Coronary artery (tissue), 2 donors: ENCODE measurements at regions not wholly inside any gene's neighbourhood (a gene's known extent, or its start where the extent isn't known, plus 50 kb on each side); places are given as distances from the start of the nearest gene placed in this dataset.

ENCODE experiments used
- DNase-seq: peaks from one replicate; pipeline ENCODE4 v3.0.0-alpha.2; 2017; ENCODE audit warnings: low spot score
- H3K27ac ChIP-seq, 2 donors: fragments of 200-600 bp; sonication (generic); one replicate each; pipeline ENCODE4 v1.5.1; 2016 to 2019
- H3K4me3 ChIP-seq: fragments of 200-600 bp; sonication (generic); 2 replicates; pipeline ENCODE4 v1.5.1; 2016; ENCODE audit warnings: mild to moderate bottlenecking, moderate library complexity
- TF ChIP-seq, protein P1 (sequence below): fragments of 200-600 bp; sonication (generic); IDR thresholded peaks from one replicate; pipeline ENCODE4 v1.5.1; 2019; ENCODE audit warnings: antibody characterized with exemption

DNA sequence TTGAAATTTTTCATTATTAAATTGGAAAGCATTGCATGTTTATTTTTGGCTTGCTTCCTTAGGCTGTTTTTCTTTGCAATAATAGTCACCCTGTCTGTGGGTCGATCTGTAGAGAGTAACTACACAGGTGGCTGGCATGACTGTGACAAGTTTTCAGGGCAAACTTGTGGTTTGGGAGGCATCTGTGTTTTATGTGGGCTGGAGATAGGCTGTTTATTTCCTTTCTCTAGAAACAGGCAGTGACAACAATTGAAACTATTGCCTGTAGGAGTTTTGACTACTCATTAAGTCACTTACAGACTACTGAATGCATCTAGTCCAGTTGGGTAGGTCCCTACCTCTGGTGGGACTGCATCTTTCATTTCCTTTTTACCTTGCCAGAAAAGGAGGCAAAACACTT is 155.6 kb downstream of the DYRK2 start:
- no peak for DNase-seq
- Histone ChIP-seq H3K27ac (no peak overlapping the region), H3K4me3 (no peak overlapping the region)
- TF ChIP-seq, protein P1, sequence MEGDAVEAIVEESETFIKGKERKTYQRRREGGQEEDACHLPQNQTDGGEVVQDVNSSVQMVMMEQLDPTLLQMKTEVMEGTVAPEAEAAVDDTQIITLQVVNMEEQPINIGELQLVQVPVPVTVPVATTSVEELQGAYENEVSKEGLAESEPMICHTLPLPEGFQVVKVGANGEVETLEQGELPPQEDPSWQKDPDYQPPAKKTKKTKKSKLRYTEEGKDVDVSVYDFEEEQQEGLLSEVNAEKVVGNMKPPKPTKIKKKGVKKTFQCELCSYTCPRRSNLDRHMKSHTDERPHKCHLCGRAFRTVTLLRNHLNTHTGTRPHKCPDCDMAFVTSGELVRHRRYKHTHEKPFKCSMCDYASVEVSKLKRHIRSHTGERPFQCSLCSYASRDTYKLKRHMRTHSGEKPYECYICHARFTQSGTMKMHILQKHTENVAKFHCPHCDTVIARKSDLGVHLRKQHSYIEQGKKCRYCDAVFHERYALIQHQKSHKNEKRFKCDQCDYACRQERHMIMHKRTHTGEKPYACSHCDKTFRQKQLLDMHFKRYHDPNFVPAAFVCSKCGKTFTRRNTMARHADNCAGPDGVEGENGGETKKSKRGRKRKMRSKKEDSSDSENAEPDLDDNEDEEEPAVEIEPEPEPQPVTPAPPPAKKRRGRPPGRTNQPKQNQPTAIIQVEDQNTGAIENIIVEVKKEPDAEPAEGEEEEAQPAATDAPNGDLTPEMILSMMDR = no peak

GRCh38 chr12:67807814-67808213 is 159.3 kb downstream of the DYRK2 start:
- H3K4me3 ChIP-seq = peak overlapping the region; percentile 26
- peak overlapping the region; percentile 23 to 54 for H3K27ac ChIP-seq
- TF ChIP-seq, protein P1 = no peak
- no peak for DNase-seq

- TF ChIP-seq, protein P1 = no peak
- Histone ChIP-seq H3K4me3 (no peak overlapping the region), H3K27ac (no peak overlapping the region)
- DNase-seq = no peak
These were observed 161.6 kb downstream of the DYRK2 start for GRCh38 chr12:67810166-67810565.

- DNase-seq = no peak
- TF ChIP-seq, protein P1 = no peak
- H3K27ac ChIP-seq = no peak overlapping the region
- no peak overlapping the region for H3K4me3 ChIP-seq
These were observed 163.2 kb downstream of the DYRK2 start for GRCh38 chr12:67811437-67812361.

GRCh38 chr12:67813456-67813904 is 164.9 kb downstream of the DYRK2 start:
- TF ChIP-seq, protein P1 = no peak
- Histone ChIP-seq H3K4me3 (no peak overlapping the region), H3K27ac (no peak overlapping the region)
- no peak for DNase-seq

DNA sequence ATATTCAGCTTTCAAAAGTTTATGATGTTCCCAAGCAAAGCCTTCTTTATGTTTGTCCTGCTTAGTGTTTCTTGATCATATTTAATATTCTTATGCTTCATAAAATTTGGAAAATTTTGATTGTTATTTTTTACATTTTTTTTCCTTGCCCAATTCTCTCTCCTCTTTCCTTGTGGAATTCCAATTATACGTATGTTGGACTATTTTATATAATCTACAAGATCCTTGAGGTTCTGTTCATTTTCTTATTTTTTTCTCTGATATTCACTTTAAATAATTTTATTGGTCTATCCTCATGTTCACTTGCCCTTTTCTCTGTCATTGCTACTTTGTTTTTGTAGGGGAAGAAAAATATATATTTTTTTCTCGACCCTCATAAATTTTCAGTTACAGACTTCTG is 167.7 kb downstream of the DYRK2 start:
- no peak for DNase-seq
- H3K4me3 ChIP-seq = no peak overlapping the region
- no peak overlapping the region for H3K27ac ChIP-seq
- TF ChIP-seq, protein P1 = no peak

- no peak for DNase-seq
- H3K4me3 ChIP-seq = no peak overlapping the region
- TF ChIP-seq, protein P1 = no peak
- no peak overlapping the region for H3K27ac ChIP-seq
These were observed 169.9 kb downstream of the DYRK2 start for GRCh38 chr12:67818459-67818903.
